H1 (cell line): ENCODE measurements at regions not wholly inside any gene's neighbourhood (a gene's known extent, or its start where the extent isn't known, plus 50 kb on each side); places are given as distances from the start of the nearest gene placed in this dataset.

Source experiments
- ASH2L ChIP-seq: fragments of 200-600, 300-600 bp; sonication (generic); IDR thresholded peaks from one replicate; pipeline ENCODE4 v1.7.1; 2017; ENCODE audit warnings: low read length
- HDAC2 ChIP-seq, 2 experiments: fragments of 300-600 bp in 1 of 2; sonication (generic) in 1 of 2; IDR thresholded peaks; 2 replicates each; pipeline ENCODE4 v1.6.1; 2011 to 2012; ENCODE audit warnings: low read depth in 2 of 2, low read length in 2 of 2, mild to moderate bottlenecking in 2 of 2, moderate library complexity in 2 of 2, borderline replicate concordance in 1 of 2, inconsistent platforms in 1 of 2
- KDM1A ChIP-seq: fragments of 200-600, 300-600 bp; sonication (generic); IDR thresholded peaks from 2 replicates; pipeline ENCODE4 v1.7.1; 2016; ENCODE audit warnings: mild to moderate bottlenecking, low read length, borderline replicate concordance
- RFX5 ChIP-seq: IDR thresholded peaks from 2 replicates; pipeline ENCODE4 v1.6.1; 2011; ENCODE audit warnings: low read depth, low read length, improper control_type of control experiment, borderline replicate concordance

DNA sequence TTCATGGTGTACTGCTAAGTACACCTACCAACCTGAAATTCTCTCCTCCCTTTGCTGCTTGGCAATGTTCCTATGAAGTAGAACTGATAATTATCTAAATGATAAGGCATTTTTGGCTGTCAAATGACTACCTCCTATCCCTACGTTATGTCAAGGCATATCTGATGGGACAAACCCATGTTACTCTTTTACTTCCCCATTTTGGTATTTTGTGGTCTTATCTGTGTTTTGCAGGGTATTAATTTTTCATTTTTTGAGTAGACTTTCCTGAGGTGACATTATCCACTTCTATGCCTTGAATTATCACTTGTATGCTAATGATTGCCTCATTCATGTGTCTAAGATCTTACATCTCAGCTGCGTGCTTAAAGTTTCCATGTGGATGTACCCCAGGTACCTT lies 499.6 kb upstream of the B3GALT2 start (continued):
- TF ChIP-seq HDAC2 (IDR thresholded peaks at IDR 0.05; ENCODE audit: borderline replicate concordance in 1 of 2, low read depth in 2 of 2, low read length in 2 of 2): no peak
- TF ChIP-seq RFX5: no peak
- TF ChIP-seq KDM1A: no peak
- no peak for TF ChIP-seq ASH2L
- TF ChIP-seq, all 59 proteins: peak for 0
